ENCODE measurements at regions not wholly inside any gene's neighbourhood (a gene's known extent, or its start where the extent isn't known, plus 50 kb on each side); places are given as distances from the start of the nearest gene placed in this dataset.

- TF ChIP-seq EP300 (IDR thresholded peaks at IDR 0.05) (no peak), POLR2A (IDR thresholded peaks at IDR 0.05) (no peak)
Measured at GRCh38 chrX:132270021-132270420, 50.8 kb upstream of the RAP2C start.
